ENCODE measurements at regions not wholly inside any gene's neighbourhood (a gene's known extent, or its start where the extent isn't known, plus 50 kb on each side); places are given as distances from the start of the nearest gene placed in this dataset.
A peak's percentile ranks its signal among the peaks of the same experiment; 100 is the strongest.
"Not testable (repeated sequence)": the region's sequence is repeated elsewhere in the genome, so short reads cannot be mapped to it uniquely, and the experiment has no call there.

DNA sequence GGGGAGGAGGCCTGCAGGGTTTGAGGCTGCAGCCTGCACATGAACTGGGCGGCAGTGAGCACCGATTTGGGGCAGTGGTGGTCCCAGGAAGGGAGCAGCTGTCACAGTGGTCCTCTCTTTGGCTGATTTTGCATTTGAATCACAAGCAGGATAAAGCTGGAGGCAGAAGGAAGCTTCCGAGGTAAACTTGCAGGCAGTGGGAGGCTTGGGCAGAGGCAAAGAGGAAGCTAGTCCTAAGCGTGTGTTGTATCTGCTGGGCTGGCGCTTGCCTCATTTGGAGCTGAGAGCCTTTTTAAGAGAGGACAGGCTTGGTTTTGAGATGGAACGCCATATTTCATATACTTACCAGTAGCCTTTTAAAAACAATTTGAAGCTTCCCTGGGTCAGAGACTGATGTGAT lies 177.2 kb upstream of the PODXL start:
- no peak for DNase-seq (ENCODE audit: low read depth)

- DNase-seq (ENCODE audit: low read depth): no peak
These were observed 170.8 kb upstream of the PODXL start for GRCh38 chr7:131727189-131727588.

DNA sequence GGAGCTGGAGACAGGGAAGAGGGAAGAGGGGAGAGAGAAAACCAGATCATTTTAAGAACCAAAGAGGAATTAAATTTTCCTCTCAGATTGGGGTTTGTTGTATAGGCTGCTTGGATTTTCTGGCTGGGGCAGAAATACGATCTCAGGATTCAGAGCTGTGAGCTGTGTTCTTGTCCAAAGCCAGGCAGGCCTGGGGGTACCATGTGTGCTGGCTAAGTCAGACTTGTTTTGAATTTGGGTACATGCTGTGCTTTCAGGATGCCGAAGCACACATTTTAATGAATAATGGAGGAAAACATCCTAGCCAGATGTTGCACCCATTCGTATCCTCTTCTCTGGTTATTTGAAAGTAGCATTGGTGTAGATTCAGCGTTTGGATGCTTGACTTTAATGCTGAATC lies 170.3 kb upstream of the PODXL start:
- no peak for DNase-seq (ENCODE audit: low read depth)

- DNase-seq (ENCODE audit: low read depth): no peak
These were observed 169.6 kb upstream of the PODXL start for GRCh38 chr7:131726031-131726430.

DNA sequence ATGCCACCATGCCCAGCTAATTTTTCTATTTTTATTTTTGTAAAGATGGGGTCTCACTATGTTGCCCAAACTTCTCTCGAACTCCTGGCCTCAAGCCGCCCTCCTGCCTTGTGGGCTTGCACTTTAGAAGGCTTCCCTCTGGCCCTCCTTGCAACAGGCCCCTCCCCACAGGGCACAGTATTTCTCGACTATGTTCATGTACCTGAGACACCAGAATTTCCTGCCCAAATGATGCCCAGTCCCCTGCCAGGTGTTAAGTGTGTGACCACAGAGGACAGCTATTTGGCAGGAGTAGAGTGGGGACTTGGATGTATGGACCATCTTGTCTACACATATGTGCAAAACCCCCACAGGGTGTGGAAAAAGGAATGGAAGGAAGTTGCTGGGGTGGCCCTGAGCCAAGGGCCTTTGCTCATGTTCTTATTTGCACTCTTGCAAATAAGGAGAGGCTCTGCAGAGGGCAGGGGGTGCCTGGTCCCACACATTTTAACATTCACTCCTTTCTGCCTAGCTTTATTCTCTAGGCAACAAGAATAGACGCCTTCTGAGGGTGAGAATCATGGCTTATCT lies 168.4 kb upstream of the PODXL start:
- no peak for DNase-seq (ENCODE audit: low read depth)

GRCh38 chr7:131723926-131724325 lies 167.5 kb upstream of the PODXL start:
- no peak for DNase-seq (ENCODE audit: low read depth)

GRCh38 chr7:131722371-131722770 lies 165.9 kb upstream of the PODXL start:
- no peak for DNase-seq (ENCODE audit: low read depth)

GRCh38 chr7:131721660-131722059 lies 165.2 kb upstream of the PODXL start:
- no peak for DNase-seq (ENCODE audit: low read depth)

DNA sequence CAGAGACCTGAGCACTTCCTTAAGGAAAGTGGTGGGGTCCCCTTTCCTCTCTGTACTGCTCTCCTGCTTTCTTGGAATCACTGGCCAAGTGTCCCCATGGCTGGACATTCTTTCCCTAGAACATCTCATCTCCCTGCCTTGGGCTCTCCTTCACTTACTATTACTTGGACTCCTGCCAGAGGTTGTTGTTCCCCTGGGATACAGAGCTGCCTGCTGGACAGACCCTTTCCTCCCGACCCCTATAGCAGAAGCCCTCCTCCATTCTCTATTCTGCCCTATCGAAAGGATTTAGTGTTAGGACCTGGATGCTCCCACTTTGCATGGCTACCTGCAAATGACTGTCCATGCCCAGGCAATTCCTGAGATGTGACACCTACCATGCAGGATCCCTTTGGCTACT lies 164.3 kb upstream of the PODXL start:
- DNase-seq (ENCODE audit: low read depth): no peak

DNA sequence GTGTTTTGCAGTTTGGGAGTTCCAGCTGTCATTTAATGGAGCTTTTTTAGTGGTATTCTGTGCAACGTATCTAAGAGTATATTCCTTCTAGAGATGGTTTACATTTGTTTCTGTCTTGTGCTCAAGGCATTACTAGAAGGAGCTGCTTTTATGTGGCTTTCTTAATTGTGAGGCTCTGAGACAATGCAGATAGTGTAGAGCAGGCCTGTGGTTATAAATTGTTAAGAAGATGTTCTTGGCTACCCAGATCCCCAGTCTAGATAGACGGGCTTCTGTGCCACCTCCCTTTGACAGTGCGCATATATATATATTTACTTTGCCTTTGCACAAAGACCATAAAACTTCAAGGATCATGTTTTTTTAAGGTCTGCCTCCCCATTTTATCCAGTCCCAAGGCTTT lies 160.8 kb upstream of the PODXL start:
- DNase-seq (ENCODE audit: low read depth): no peak

DNA sequence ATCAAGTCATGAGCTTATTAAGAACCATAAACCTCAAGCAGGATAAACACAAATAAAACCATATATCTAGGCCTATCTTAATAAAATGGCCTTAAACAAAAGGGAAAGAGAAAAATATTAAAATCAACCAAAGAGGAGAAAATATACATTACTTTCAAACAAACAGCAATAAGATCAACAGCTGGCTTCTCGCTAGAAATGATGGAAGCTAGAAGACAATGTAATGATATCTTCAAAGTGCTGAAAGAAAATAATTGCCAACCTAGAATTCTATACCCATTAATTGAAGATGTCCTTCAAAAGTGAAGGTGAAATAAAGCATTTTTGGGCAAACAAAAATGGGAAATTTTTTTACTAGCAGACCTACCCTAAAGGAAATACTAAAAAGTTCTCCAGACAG lies 142.9 kb upstream of the PODXL start:
- DNase-seq (ENCODE audit: low read depth): no peak

GRCh38 chr7:131692131-131692960 lies 135.9 kb upstream of the PODXL start:
- peak; percentile 3 for DNase-seq (ENCODE audit: low read depth)

DNA sequence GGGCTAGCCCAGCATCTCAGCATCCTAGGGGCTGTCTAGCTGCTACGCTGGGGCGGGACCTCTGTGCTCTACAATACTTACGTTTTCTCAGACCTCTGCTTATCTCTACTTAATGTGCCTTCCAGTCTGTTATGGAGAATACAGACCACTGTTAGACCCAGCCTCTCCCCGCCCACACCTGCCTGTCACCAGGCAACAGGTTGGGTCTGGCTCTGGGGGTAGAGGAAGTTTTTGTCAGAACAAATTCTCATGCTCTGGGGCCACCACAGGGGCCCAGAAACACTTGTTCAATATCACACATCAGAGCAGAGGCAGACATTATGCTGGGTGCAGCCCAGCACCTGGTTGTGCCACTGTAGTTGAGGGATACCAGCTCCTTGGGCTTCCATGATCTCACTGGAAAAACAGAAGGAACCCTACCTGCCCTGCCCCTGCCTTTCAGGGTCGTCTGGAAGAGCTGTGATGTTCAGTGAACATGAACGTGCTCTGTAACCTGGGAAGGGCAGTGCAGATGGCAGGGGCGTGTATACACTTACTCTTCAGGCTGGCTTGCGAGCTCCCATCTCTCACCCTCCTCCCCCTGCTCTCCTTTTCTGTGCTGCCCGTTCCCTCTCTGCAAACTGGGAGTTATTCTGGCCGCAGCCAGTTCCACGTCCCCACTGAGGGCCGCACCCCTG lies 135.2 kb upstream of the PODXL start:
- no peak for DNase-seq (ENCODE audit: low read depth)

GRCh38 chr7:131690441-131690840 lies 134.0 kb upstream of the PODXL start:
- DNase-seq (ENCODE audit: low read depth): no peak

- DNase-seq (ENCODE audit: low read depth): no peak
These were observed 133.3 kb upstream of the PODXL start for GRCh38 chr7:131689662-131690234.

DNA sequence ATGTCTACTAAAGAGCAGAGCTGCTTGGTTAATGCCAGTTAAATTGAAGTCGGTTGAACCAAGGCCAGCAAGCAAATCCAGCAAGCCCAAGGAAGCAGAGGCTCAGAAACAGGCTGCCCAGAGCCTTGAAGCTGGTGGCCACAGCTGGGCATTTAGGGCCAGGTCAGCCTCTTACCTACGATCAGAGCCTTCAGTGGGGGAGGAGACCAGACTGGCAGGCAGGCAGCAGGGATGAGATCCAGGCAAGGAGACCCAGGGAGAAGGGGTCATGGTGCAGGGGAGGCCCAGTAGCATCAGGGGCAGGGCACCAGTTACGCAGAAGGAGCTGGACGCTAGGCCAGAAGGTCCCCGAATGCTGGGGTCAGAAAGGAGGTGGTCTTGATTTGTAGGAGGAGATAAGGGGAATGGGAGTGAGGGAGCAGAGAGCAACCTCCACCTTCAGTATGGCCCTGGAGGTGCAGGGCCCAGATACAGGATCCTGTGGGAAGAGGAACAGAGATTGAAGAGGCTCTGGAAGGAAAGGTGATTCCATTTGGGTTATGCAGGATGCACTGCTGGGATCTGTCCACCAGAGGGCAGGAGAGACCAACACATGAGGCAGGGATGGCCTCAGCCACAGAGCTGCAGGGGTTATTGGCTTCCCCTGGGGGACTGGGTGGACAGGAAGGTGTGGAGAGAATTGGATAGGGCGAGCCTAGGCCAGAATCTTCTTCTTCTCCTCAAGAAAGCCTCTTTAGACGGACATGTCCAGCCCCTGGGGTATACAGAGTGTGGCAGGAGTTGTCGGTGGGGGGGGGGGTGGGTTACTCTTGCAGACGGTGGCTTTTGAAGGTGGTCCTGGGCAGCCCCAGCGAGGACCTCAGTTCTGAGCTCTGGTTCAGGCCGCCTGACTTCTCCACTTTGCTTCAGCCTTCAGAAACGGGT lies 132.6 kb upstream of the PODXL start:
- DNase-seq (ENCODE audit: low read depth): peak; percentile 10

DNA sequence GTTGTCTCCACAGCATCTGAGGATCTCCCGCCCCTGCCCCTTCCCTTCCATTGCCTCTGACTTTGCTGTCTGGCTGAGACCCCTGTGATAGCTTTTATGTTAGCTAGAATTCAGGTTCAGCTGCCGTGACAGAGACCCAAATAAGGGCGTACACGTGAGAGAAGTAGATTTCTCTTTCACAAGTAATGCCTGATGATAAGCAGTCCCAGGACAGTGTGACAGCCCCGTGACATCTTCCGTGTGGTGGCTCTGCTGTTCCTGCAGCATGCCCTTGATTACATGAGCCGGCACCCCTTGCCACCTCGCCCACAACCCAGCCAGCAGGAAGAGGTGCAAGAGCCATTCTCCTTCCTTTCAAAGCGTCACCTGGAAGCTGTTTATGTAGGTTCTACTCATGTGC lies 130.9 kb upstream of the PODXL start:
- no peak for DNase-seq (ENCODE audit: low read depth)

- no peak for DNase-seq (ENCODE audit: low read depth)
These were observed 130.4 kb upstream of the PODXL start for GRCh38 chr7:131686833-131687232.

DNA sequence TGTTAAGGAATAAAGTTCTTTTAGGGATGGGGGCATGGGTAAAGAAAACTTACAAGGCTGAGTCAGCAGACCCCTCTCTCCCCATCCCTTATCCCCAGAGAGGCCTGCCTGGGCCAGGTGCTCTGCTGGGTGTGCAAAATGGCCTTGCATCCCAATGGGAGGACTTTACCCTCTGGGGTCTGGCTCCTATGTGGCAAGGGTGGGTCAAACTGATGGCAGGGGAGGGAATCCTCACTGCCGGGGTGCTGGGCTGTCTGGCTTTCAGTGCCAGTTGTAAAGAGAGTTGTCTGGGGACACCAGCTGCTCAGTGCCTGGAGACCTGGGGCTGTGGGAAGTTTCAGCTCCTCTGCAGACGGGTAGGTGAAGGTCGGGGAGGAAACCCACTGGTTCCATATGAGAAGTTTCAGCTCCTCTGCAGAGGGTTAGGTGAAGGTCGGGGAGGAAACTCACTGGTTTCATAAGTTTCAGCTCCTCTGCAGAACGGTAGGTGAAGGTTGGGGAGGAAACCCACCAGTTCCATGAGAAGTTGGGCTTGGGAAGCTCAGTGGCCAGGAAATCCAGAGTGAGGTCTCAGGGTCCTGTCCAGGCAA lies 127.2 kb upstream of the PODXL start:
- DNase-seq (ENCODE audit: low read depth): no peak

GRCh38 chr7:131681961-131682360 lies 125.5 kb upstream of the PODXL start:
- DNase-seq (ENCODE audit: low read depth): no peak

DNA sequence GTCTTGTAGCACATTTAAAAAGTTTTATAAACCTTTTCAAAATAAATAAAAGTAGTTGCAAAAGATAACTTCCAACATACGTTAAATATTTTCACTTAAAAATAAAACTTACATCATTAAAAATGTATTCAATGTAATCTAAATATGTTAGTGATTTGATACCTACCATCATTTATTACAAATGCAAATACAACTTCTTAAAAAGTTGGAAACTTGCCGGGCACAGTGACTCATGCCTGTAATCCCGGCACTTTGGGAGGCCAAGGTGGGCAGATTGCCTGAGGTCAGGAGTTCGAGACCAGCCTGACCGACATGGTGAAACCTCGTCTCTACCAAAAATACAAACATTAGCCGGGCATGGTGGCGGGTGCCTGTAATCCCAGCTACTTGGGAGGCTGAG lies 122.6 kb upstream of the PODXL start:
- DNase-seq (ENCODE audit: low read depth): not testable (repeated sequence)

All from non-pigmented ciliary epithelial cell (primary cell).